Loucy (cell line): ENCODE measurements at regions not wholly inside any gene's neighbourhood (a gene's known extent, or its start where the extent isn't known, plus 50 kb on each side); places are given as distances from the start of the nearest gene placed in this dataset.

ENCODE experiments used
- H2AFZ ChIP-seq: fragments of 200-600 bp; sonication (generic); 2 replicates; pipeline ENCODE4 v1.6.0; 2016; ENCODE audit warnings: antibody characterized with exemption, mild to moderate bottlenecking, low read length, moderate library complexity
- H3F3A ChIP-seq: fragments of 200-600 bp; 2 replicates; pipeline ENCODE4 v1.6.0; 2016; ENCODE audit warnings: antibody characterized with exemption, low read depth, mild to moderate bottlenecking
- H3K27me3 ChIP-seq: fragments of 200-600 bp; sonication (generic); 2 replicates; pipeline ENCODE4 v1.6.1; 2014; ENCODE audit warnings: low read length, mild to moderate bottlenecking; ENCODE audit not compliant: insufficient read depth, poor library complexity, severe bottlenecking
- H3K36me3 ChIP-seq: fragments of 200-600 bp; sonication (generic); 2 replicates; pipeline ENCODE4 v1.6.1; 2016; ENCODE audit warnings: low read length; ENCODE audit not compliant: insufficient read depth
- H3K4me1 ChIP-seq: fragments of 200-600 bp; sonication (generic); 2 replicates; pipeline ENCODE4 v1.5.1; 2014; ENCODE audit warnings: low read length, mild to moderate bottlenecking; ENCODE audit not compliant: insufficient read depth, poor library complexity, severe bottlenecking
- H3K4me2 ChIP-seq: fragments of 200-600 bp; sonication (generic); 2 replicates; pipeline ENCODE4 v1.6.0; 2014; ENCODE audit warnings: antibody characterized with exemption, low read length, low read depth, mild to moderate bottlenecking; ENCODE audit not compliant: poor library complexity, severe bottlenecking
- H3K4me3 ChIP-seq: fragments of 200-600 bp; sonication (generic); 2 replicates; pipeline ENCODE4 v1.5.1; 2014; ENCODE audit warnings: low read length, mild to moderate bottlenecking, mixed read lengths; ENCODE audit not compliant: poor library complexity, severe bottlenecking
- H3K79me2 ChIP-seq: fragments of 200-600 bp; sonication (generic); 2 replicates; pipeline ENCODE4 v1.6.1; 2014; ENCODE audit warnings: low read length; ENCODE audit not compliant: insufficient read depth
- H3K9ac ChIP-seq: fragments of 200-600 bp; sonication (generic); 2 replicates; pipeline ENCODE4 v1.6.0; 2014; ENCODE audit warnings: mild to moderate bottlenecking, low read depth, low read length, moderate library complexity; ENCODE audit not compliant: poor library complexity, severe bottlenecking
- H3K9me2 ChIP-seq: fragments of 200-600 bp; sonication (generic); replicated peaks from 2 replicates; pipeline ENCODE4 v1.6.1; 2016; ENCODE audit warnings: low read depth, low read length, mixed read lengths
- H3K9me3 ChIP-seq: fragments of 200-600 bp; sonication (generic); 2 replicates; pipeline ENCODE4 v1.6.1; 2014; ENCODE audit warnings: mild to moderate bottlenecking, antibody characterized with exemption, low read length, low read depth; ENCODE audit not compliant: insufficient read depth
- H4K20me1 ChIP-seq: fragments of 200-600 bp; sonication (generic); 2 replicates; pipeline ENCODE4 v1.6.0; 2014; ENCODE audit warnings: antibody characterized with exemption, low read length, mild to moderate bottlenecking; ENCODE audit not compliant: insufficient read depth, poor library complexity, severe bottlenecking
- EZH2phosphoT487 ChIP-seq: fragments of 200-600 bp; IDR thresholded peaks from 2 replicates; pipeline ENCODE4 v1.6.1; 2018; ENCODE audit warnings: antibody characterized with exemption, mild to moderate bottlenecking, moderate library complexity, borderline replicate concordance
- TF ChIP-seq, protein P1 (sequence below): fragments of 200-600 bp; sonication (generic); conservative IDR thresholded peaks from 2 replicates; pipeline ENCODE4 v1.5.1; 2014; ENCODE audit warnings: mild to moderate bottlenecking, antibody characterized with exemption, low read length

DNA sequence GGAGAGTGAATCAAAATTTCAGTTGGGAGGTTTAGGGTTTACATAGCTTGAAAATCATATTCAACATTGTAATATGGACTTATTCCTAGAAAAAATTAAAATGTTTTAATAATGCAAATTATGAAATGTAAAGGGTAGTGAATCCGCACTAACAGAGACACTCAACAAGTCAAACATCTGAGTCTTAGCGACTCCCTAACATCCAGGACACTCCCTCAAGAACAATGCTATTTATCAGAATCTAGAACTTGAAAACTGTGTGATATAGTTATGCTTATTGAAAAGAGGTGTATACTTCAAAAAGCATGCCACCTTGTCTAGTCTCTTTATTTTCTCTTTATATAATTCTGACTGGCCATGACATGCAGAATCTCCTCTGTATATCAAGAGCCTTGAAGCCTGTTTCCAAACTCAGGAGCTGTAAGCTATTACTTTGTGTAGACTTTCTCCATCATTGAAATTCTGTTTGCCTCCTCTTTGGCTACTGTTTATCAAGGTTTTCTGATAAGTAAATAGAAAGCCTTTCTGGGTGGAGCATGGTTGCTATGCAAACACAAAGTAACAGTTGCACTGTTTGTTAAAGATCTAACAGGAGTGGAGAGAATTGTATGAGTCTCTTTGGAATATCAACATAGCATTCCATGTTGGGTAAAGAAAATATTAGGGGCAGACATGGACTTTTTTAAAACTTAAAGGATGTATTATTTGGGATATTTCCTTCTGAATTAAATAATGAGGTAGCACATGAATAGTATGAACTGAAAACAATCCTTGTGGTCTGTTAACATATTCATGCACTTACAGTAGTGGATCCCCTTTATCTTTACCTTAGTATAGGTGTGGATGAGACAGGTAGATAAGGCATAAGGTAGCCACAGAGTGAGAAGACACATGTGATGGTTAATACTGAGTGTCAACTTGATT lies 56.4 kb upstream of the MBNL2 start:
- Histone ChIP-seq H3K9me2 (no peaks in the 10 kb centered on the region), H3K79me2 (no peaks in the 10 kb centered on the region), H3K36me3 (no peaks in the 10 kb centered on the region), H3K9me3 (no peaks in the 10 kb centered on the region), H4K20me1 (no peaks in the 10 kb centered on the region), H3K27me3 (no peaks in the 10 kb centered on the region), H3K9ac (no peak overlapping the region), H3F3A (no peaks in the 10 kb centered on the region), H3K4me1 (no peaks in the 10 kb centered on the region), H3K4me2 (no peak overlapping the region), H3K4me3 (no peak overlapping the region), H2AFZ (no peak overlapping the region)
- TF ChIP-seq EZH2phosphoT487 = no peak
- TF ChIP-seq, protein P1, sequence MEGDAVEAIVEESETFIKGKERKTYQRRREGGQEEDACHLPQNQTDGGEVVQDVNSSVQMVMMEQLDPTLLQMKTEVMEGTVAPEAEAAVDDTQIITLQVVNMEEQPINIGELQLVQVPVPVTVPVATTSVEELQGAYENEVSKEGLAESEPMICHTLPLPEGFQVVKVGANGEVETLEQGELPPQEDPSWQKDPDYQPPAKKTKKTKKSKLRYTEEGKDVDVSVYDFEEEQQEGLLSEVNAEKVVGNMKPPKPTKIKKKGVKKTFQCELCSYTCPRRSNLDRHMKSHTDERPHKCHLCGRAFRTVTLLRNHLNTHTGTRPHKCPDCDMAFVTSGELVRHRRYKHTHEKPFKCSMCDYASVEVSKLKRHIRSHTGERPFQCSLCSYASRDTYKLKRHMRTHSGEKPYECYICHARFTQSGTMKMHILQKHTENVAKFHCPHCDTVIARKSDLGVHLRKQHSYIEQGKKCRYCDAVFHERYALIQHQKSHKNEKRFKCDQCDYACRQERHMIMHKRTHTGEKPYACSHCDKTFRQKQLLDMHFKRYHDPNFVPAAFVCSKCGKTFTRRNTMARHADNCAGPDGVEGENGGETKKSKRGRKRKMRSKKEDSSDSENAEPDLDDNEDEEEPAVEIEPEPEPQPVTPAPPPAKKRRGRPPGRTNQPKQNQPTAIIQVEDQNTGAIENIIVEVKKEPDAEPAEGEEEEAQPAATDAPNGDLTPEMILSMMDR = no peak

DNA sequence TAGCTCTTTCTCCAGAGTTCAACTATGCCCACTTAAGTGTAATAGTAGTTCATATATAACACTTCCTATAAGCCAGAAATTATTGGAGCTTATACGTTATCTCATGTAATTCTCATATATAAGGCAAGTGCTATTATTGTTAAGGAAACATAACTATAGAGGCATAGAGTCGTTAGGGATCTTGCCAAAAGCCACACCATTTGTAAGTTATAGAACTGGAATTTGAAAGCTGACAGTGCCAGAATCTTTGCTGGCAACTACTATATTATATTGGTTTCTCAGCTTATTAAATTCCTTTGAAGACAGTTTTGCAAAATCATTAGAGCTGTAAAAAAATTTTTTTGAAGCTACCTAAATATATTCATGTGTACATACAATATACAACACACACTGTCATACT lies 51.0 kb upstream of the MBNL2 start:
- TF ChIP-seq, protein P1 = no peak
- TF ChIP-seq EZH2phosphoT487 = no peak
- Histone ChIP-seq H3K4me2 (no peak overlapping the region), H3K9ac (no peak overlapping the region), H3F3A (no peaks in the 10 kb centered on the region), H3K36me3 (no peaks in the 10 kb centered on the region), H3K4me3 (no peak overlapping the region), H2AFZ (no peak overlapping the region), H3K27me3 (no peaks in the 10 kb centered on the region), H3K4me1 (no peaks in the 10 kb centered on the region), H3K9me2 (no peaks in the 10 kb centered on the region), H3K79me2 (no peaks in the 10 kb centered on the region), H3K9me3 (no peaks in the 10 kb centered on the region), H4K20me1 (no peaks in the 10 kb centered on the region)
